H9 (cell line): ENCODE measurements at regions not wholly inside any gene's neighbourhood (a gene's known extent, or its start where the extent isn't known, plus 50 kb on each side); places are given as distances from the start of the nearest gene placed in this dataset.

Experiments
- DNase-seq: peaks from one replicate; pipeline ENCODE4 v3.0.0-alpha.2; 2017
- H2AFZ ChIP-seq: one replicate; pipeline ENCODE4 v1.6.1; 2013; ENCODE audit warnings: mild to moderate bottlenecking, low read length, control low read depth, moderate library complexity
- H2AK5ac ChIP-seq: 2 replicates; pipeline ENCODE4 v1.6.1; 2013; ENCODE audit warnings: low read length, control low read depth, mixed read lengths; ENCODE audit not compliant: insufficient read length
- H2BK120ac ChIP-seq: one replicate; pipeline ENCODE4 v1.6.1; 2013; ENCODE audit warnings: low read depth, mild to moderate bottlenecking, low read length, control low read depth, inconsistent platforms; ENCODE audit not compliant: poor library complexity, severe bottlenecking
- H2BK12ac ChIP-seq: 2 replicates; pipeline ENCODE4 v1.6.1; 2013; ENCODE audit warnings: low read length, control low read depth, mixed read lengths, low read depth; ENCODE audit not compliant: insufficient read length
- H2BK15ac ChIP-seq: 2 replicates; pipeline ENCODE4 v1.6.1; 2013; ENCODE audit warnings: low read depth, low read length, control low read depth
- H2BK20ac ChIP-seq: one replicate; pipeline ENCODE4 v1.6.1; 2013; ENCODE audit warnings: low read depth, mild to moderate bottlenecking, low read length, control low read depth, inconsistent platforms; ENCODE audit not compliant: poor library complexity, severe bottlenecking
- H2BK5ac ChIP-seq: 2 replicates; pipeline ENCODE4 v1.6.1; 2013; ENCODE audit warnings: low read length, control low read depth, mixed read lengths; ENCODE audit not compliant: insufficient read length
- H3K14ac ChIP-seq: 2 replicates; pipeline ENCODE4 v1.6.1; 2013; ENCODE audit warnings: low read length, control low read depth; ENCODE audit not compliant: insufficient read depth
- H3K18ac ChIP-seq: 2 replicates; pipeline ENCODE4 v1.6.1; 2013; ENCODE audit warnings: low read depth, mild to moderate bottlenecking, mixed read lengths, low read length, control low read depth; ENCODE audit not compliant: insufficient read length
- H3K23ac ChIP-seq: 2 replicates; pipeline ENCODE4 v1.6.1; 2013; ENCODE audit warnings: low read length, control low read depth, mixed read lengths, low read depth; ENCODE audit not compliant: insufficient read length
- H3K23me2 ChIP-seq: 2 replicates; pipeline ENCODE4 v1.6.1; 2013; ENCODE audit warnings: low read depth, mild to moderate bottlenecking, mixed read lengths, low read length, control low read depth; ENCODE audit not compliant: insufficient read length, poor library complexity, severe bottlenecking
- H3K27ac ChIP-seq: 2 replicates; pipeline ENCODE4 v1.5.1; 2013; ENCODE audit warnings: low read length, control low read depth, mixed read lengths, low read depth; ENCODE audit not compliant: insufficient read length
- H3K27me3 ChIP-seq: 2 replicates; pipeline ENCODE4 v1.6.1; 2013; ENCODE audit warnings: low read length, control low read depth, inconsistent platforms; ENCODE audit not compliant: insufficient read depth
- H3K4ac ChIP-seq: 2 replicates; pipeline ENCODE4 v1.6.1; 2013; ENCODE audit warnings: low read depth, mild to moderate bottlenecking, control low read depth, inconsistent platforms, low read length, moderate library complexity
- H3K4me1 ChIP-seq: 2 replicates; pipeline ENCODE4 v1.6.1; 2013; ENCODE audit warnings: low read length, control low read depth, inconsistent platforms; ENCODE audit not compliant: insufficient read depth
- H3K4me2 ChIP-seq: 2 replicates; pipeline ENCODE4 v1.6.1; 2013; ENCODE audit warnings: low read length, control low read depth, mixed read lengths; ENCODE audit not compliant: insufficient read length, insufficient read depth
- H3K56ac ChIP-seq: 2 replicates; pipeline ENCODE4 v1.6.1; 2013; ENCODE audit warnings: low read depth, mild to moderate bottlenecking, mixed read lengths, low read length, control low read depth; ENCODE audit not compliant: insufficient read length
- H3K79me1 ChIP-seq: 2 replicates; pipeline ENCODE4 v1.6.1; 2013; ENCODE audit warnings: low read depth, mild to moderate bottlenecking, moderate library complexity, low read length, control low read depth, inconsistent platforms; ENCODE audit not compliant: insufficient read depth, poor library complexity, severe bottlenecking
- H3K79me2 ChIP-seq: 2 replicates; pipeline ENCODE4 v1.6.1; 2013; ENCODE audit warnings: low read length, control low read depth, inconsistent platforms; ENCODE audit not compliant: insufficient read depth
- H3K9ac ChIP-seq: 2 replicates; pipeline ENCODE4 v1.6.1; 2013; ENCODE audit warnings: low read length, control low read depth, mixed read lengths; ENCODE audit not compliant: insufficient read length; ENCODE audit errors: extremely low read depth
- H3K9me3 ChIP-seq: one replicate; pipeline ENCODE4 v1.6.1; 2013; ENCODE audit warnings: low read depth, low read length, inconsistent platforms; ENCODE audit not compliant: control insufficient read depth
- H3T11ph ChIP-seq: one replicate; pipeline ENCODE4 v1.6.1; 2013; ENCODE audit warnings: mild to moderate bottlenecking, low read length, control low read depth, inconsistent platforms
- H4K20me1 ChIP-seq: one replicate; pipeline ENCODE4 v1.6.1; 2013; ENCODE audit not compliant: control insufficient read depth, insufficient read length, insufficient read depth
- H4K5ac ChIP-seq: 2 replicates; pipeline ENCODE4 v1.6.1; 2013; ENCODE audit warnings: low read depth, mild to moderate bottlenecking, mixed read lengths, low read length, control low read depth; ENCODE audit not compliant: insufficient read length
- H4K8ac ChIP-seq: replicated peaks from 2 replicates; pipeline ENCODE4 v1.6.1; 2013; ENCODE audit warnings: low read length, control low read depth, mixed read lengths, low read depth; ENCODE audit not compliant: insufficient read length
- H4K91ac ChIP-seq: 2 replicates; pipeline ENCODE4 v1.6.1; 2013; ENCODE audit warnings: low read depth, mild to moderate bottlenecking, moderate library complexity, mixed read lengths, low read length, control low read depth; ENCODE audit not compliant: insufficient read length
- H3K27ac Mint-ChIP-seq, 3 experiments: 2 replicates in 2 of 3; 3 replicates in 1 of 3; pipeline ENCODE4 v1.8.0; 2020 to 2021; ENCODE audit warnings: mixed read lengths in 3 of 3, mild to moderate bottlenecking in 1 of 3, moderate library complexity in 1 of 3
- H3K27me3 Mint-ChIP-seq: 2 replicates; pipeline ENCODE4 v1.8.0; 2021; ENCODE audit warnings: low read depth, mild to moderate bottlenecking, moderate library complexity, mixed read lengths
- H3K36me3 Mint-ChIP-seq, 3 experiments: 2 replicates in 2 of 3; 3 replicates in 1 of 3; pipeline ENCODE4 v1.8.0; 2020 to 2021; ENCODE audit warnings: low read depth in 3 of 3, mixed read lengths in 3 of 3; ENCODE audit not compliant: insufficient read depth in 1 of 3
- H3K4me1 Mint-ChIP-seq, 2 experiments: 2 replicates each; pipeline ENCODE4 v1.8.0; 2020; ENCODE audit warnings: mixed read lengths in 2 of 2
- H3K4me3 Mint-ChIP-seq, 2 experiments: 2 replicates in 1 of 2; 3 replicates in 1 of 2; pipeline ENCODE4 v1.8.0; 2020 to 2021; ENCODE audit warnings: mild to moderate bottlenecking in 2 of 2, mixed read lengths in 2 of 2, moderate library complexity in 1 of 2
- H3K9me3 Mint-ChIP-seq, 2 experiments: 2 replicates in 1 of 2; 3 replicates in 1 of 2; pipeline ENCODE4 v1.8.0; 2020; ENCODE audit warnings: mild to moderate bottlenecking in 2 of 2, mixed read lengths in 2 of 2, moderate library complexity in 1 of 2
- WGBS: extraction: QIAGEN DNeasy Blood & Tissue Kit; methylation state at CpG from one replicate; pipeline ENCODE4 v1.1.7; 2013; ENCODE audit warnings: missing lambda C conversion rate, low lambda C conversion rate, mixed read lengths; ENCODE audit not compliant: insufficient read length; ENCODE audit errors: extremely low coverage; 5-methylcytosine and 5-hydroxymethylcytosine counted together
- TF ChIP-seq, protein P1 (sequence below): fragments of 200-600 bp; sonication (generic); conservative IDR thresholded peaks from 3 replicates; pipeline ENCODE4 v1.8.0; 2021; ENCODE audit warnings: antibody characterized with exemption, mild to moderate bottlenecking

- Histone ChIP-seq H3K4me1 (no peaks in the 10 kb centered on the region), H3K4ac (no peak overlapping the region), H2BK15ac (no peak overlapping the region), H3K79me1 (no peaks in the 10 kb centered on the region), H4K91ac (no peak overlapping the region), H2AFZ (no peak overlapping the region), H3K9ac (no peak overlapping the region), H3K23ac (no peak overlapping the region), H3K9me3 (no peaks in the 10 kb centered on the region), H3K56ac (no peak overlapping the region), H3K14ac (no peak overlapping the region), H2BK120ac (no peak overlapping the region), H4K20me1 (no peaks in the 10 kb centered on the region), H3K27me3 (no peaks in the 10 kb centered on the region), H3K27ac (no peak overlapping the region), H4K5ac (no peak overlapping the region), H3K79me2 (no peaks in the 10 kb centered on the region), H2BK5ac (no peak overlapping the region), H2BK20ac (no peak overlapping the region), H4K8ac (no peak overlapping the region), H2AK5ac (no peak overlapping the region), H3T11ph (no peak overlapping the region), H2BK12ac (no peak overlapping the region), H3K18ac (no peak overlapping the region), H3K23me2 (no peaks in the 10 kb centered on the region), H3K4me2 (no peak overlapping the region)
- H3K36me3 Mint-ChIP-seq = no peaks in the 10 kb centered on the region; a peak in 1 of 7 replicates
- WGBS = no CpG with 5 or more reads among the region's 2 CpGs
- H3K4me3 Mint-ChIP-seq = no peak overlapping the region
- H3K4me1 Mint-ChIP-seq = no peaks in the 10 kb centered on the region
- H3K27ac Mint-ChIP-seq = no peak overlapping the region
- peaks cover 2% of the 10 kb centered on the region for H3K27me3 Mint-ChIP-seq
- TF ChIP-seq, protein P1, sequence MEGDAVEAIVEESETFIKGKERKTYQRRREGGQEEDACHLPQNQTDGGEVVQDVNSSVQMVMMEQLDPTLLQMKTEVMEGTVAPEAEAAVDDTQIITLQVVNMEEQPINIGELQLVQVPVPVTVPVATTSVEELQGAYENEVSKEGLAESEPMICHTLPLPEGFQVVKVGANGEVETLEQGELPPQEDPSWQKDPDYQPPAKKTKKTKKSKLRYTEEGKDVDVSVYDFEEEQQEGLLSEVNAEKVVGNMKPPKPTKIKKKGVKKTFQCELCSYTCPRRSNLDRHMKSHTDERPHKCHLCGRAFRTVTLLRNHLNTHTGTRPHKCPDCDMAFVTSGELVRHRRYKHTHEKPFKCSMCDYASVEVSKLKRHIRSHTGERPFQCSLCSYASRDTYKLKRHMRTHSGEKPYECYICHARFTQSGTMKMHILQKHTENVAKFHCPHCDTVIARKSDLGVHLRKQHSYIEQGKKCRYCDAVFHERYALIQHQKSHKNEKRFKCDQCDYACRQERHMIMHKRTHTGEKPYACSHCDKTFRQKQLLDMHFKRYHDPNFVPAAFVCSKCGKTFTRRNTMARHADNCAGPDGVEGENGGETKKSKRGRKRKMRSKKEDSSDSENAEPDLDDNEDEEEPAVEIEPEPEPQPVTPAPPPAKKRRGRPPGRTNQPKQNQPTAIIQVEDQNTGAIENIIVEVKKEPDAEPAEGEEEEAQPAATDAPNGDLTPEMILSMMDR = no peak
- no peak for DNase-seq
- peaks cover 0 to 2% of the 10 kb centered on the region in 2 experiments; a peak in 3 of 5 replicates for H3K9me3 Mint-ChIP-seq
Measured at GRCh38 chr2:163138947-163139346, 300.4 kb upstream of the KCNH7 start.
